H1 (cell line): ENCODE measurements at regions not wholly inside any gene's neighbourhood (a gene's known extent, or its start where the extent isn't known, plus 50 kb on each side); places are given as distances from the start of the nearest gene placed in this dataset.

ENCODE experiments used
- CTCF ChIA-PET: fragments of 300-600 bp; sonication (Branson Sonifier 250); formaldehyde crosslinking; loops from one replicate; lab custom pipeline; 2021; ENCODE audit not compliant: partially characterized antibody; lab: Charles Lee
- POLR2A ChIA-PET: fragments of 300-600 bp; sonication (Branson Sonifier 250); formaldehyde crosslinking; loops from one replicate; lab custom pipeline; 2021; ENCODE audit warnings: inconsistent platforms; ENCODE audit not compliant: partially characterized antibody; lab: Charles Lee
- DNase-seq, 2 experiments: peaks; one replicate each; pipeline versions ENCODE4 v3.0.0 to v3.0.0-alpha.2; 2010 to 2022; ENCODE audit warnings: low spot score in 2 of 2, low read depth in 1 of 2, mixed read lengths in 1 of 2
- FAIRE-seq: peaks from 2 replicates; lab custom pipeline; 2011; peaks lifted over from hg19 to GRCh38; lab: Jason Lieb, UNC
- H2AFZ ChIP-seq: 2 replicates; pipeline ENCODE4 v1.8.1; 2012; ENCODE audit warnings: low read length, inconsistent platforms
- H2AK5ac ChIP-seq: 2 replicates; pipeline ENCODE4 v1.6.1; 2013; ENCODE audit warnings: low read depth, low read length
- H2BK120ac ChIP-seq: replicated peaks from 2 replicates; pipeline ENCODE3; 2013; ENCODE audit warnings: low read depth, low read length, inconsistent platforms
- H2BK12ac ChIP-seq: 2 replicates; pipeline ENCODE4 v1.6.1; 2013; ENCODE audit warnings: low read depth, low read length
- H2BK15ac ChIP-seq: 2 replicates; pipeline ENCODE4 v1.6.1; 2013; ENCODE audit warnings: low read length
- H2BK20ac ChIP-seq: 2 replicates; pipeline ENCODE4 v1.6.1; 2013; ENCODE audit warnings: low read length
- H2BK5ac ChIP-seq: 2 replicates; pipeline ENCODE4 v1.6.1; 2013; ENCODE audit warnings: low read depth, low read length
- H3K14ac ChIP-seq: 2 replicates; pipeline ENCODE4 v1.6.1; 2013; ENCODE audit warnings: inconsistent platforms; ENCODE audit not compliant: insufficient read length
- H3K18ac ChIP-seq: 2 replicates; pipeline ENCODE4 v1.6.1; 2013; ENCODE audit warnings: low read length; ENCODE audit errors: extremely low read depth
- H3K23ac ChIP-seq: 2 replicates; pipeline ENCODE4 v1.6.1; 2013; ENCODE audit warnings: inconsistent platforms; ENCODE audit not compliant: insufficient read length
- H3K23me2 ChIP-seq: 2 replicates; pipeline ENCODE4 v1.6.1; 2013; ENCODE audit warnings: low read depth, low read length
- H3K27ac ChIP-seq: 2 replicates; pipeline ENCODE4 v1.6.1; 2011; ENCODE audit warnings: low read depth, low read length, inconsistent platforms
- H3K27me3 ChIP-seq, 4 experiments: replicated peaks in 1 of 4; 1 replicate in 1 of 4; 2 replicates in 3 of 4; pipeline versions ENCODE4 v1.6.1 to v1.8.1; 2011 to 2013; ENCODE audit warnings: low read length in 3 of 4, mild to moderate bottlenecking in 3 of 4, inconsistent platforms in 2 of 4, mixed read lengths in 2 of 4, moderate library complexity in 1 of 4; ENCODE audit not compliant: control insufficient read depth in 3 of 4, insufficient read depth in 3 of 4; ENCODE audit errors: extremely low read depth in 1 of 4
- H3K36me3 ChIP-seq, 4 experiments: 2 replicates each; pipeline versions ENCODE4 v1.6.1 to v1.8.1; 2011 to 2013; ENCODE audit warnings: mild to moderate bottlenecking in 4 of 4, low read length in 3 of 4, moderate library complexity in 2 of 4, control low read depth in 1 of 4, inconsistent platforms in 1 of 4; ENCODE audit not compliant: insufficient read depth in 4 of 4, control insufficient read depth in 2 of 4
- H3K4ac ChIP-seq: replicated peaks from 2 replicates; pipeline ENCODE3; 2013; ENCODE audit warnings: low read length, low read depth, mixed read lengths, inconsistent platforms; ENCODE audit not compliant: insufficient read length
- H3K4me1 ChIP-seq, 4 experiments: replicated peaks in 1 of 4; 1 replicate in 1 of 4; 2 replicates in 3 of 4; pipeline versions ENCODE4 v1.6.1 to v1.8.1; 2011 to 2013; ENCODE audit warnings: low read length in 3 of 4, inconsistent platforms in 2 of 4, mixed read lengths in 1 of 4; ENCODE audit not compliant: insufficient read depth in 4 of 4, control insufficient read depth in 3 of 4
- H3K4me2 ChIP-seq, 2 experiments: 2 replicates each; pipeline versions ENCODE4 v1.6.1 to v1.8.1; 2011 to 2013; ENCODE audit warnings: low read depth in 2 of 2, low read length in 2 of 2, control low read depth in 1 of 2, inconsistent platforms in 1 of 2, mild to moderate bottlenecking in 1 of 2; ENCODE audit not compliant: insufficient read depth in 1 of 2
- H3K4me3 ChIP-seq, 4 experiments: fragments of 200-600, 300-600 bp in 1 of 4; sonication (generic), shearing (Covaris generic), sonication (Bioruptor Twin) in 1 of 4; 2 replicates each; pipeline versions ENCODE4 v1.5.1 to v1.8.1; 2011 to 2016; ENCODE audit warnings: low read length in 4 of 4, low read depth in 3 of 4, control low read depth in 2 of 4, inconsistent platforms in 2 of 4, mild to moderate bottlenecking in 2 of 4, mixed read lengths in 1 of 4, moderate library complexity in 1 of 4; ENCODE audit not compliant: insufficient read depth in 2 of 4; ENCODE audit errors: extremely low read depth in 1 of 4
- H3K56ac ChIP-seq: replicated peaks from 2 replicates; pipeline ENCODE3; 2013; ENCODE audit warnings: low read depth, mild to moderate bottlenecking, mixed read lengths, low read length, inconsistent platforms; ENCODE audit not compliant: insufficient read length
- H3K79me1 ChIP-seq: 2 replicates; pipeline ENCODE4 v1.6.1; 2013; ENCODE audit warnings: low read depth, low read length, control low read depth
- H3K79me2 ChIP-seq, 2 experiments: 2 replicates each; pipeline versions ENCODE4 v1.6.1 to v1.8.1; 2012 to 2013; ENCODE audit warnings: low read length in 2 of 2, mild to moderate bottlenecking in 2 of 2, inconsistent platforms in 1 of 2; ENCODE audit not compliant: insufficient read depth in 2 of 2, control insufficient read depth in 1 of 2
- H3K9ac ChIP-seq, 4 experiments: replicated peaks in 1 of 4; 1 replicate in 1 of 4; 2 replicates in 3 of 4; pipeline versions ENCODE4 v1.6.1 to v1.8.1; 2011 to 2013; ENCODE audit warnings: low read depth in 3 of 4, low read length in 3 of 4, control low read depth in 2 of 4, mild to moderate bottlenecking in 2 of 4, moderate library complexity in 2 of 4, inconsistent platforms in 1 of 4; ENCODE audit errors: extremely low read depth in 1 of 4
- H3K9me3 ChIP-seq, 2 experiments: 2 replicates each; pipeline versions ENCODE4 v1.6.1 to v1.8.1; 2012 to 2013; ENCODE audit warnings: mild to moderate bottlenecking in 2 of 2, moderate library complexity in 2 of 2, control low read depth in 1 of 2, inconsistent platforms in 1 of 2, low read depth in 1 of 2, low read length in 1 of 2, mixed read lengths in 1 of 2; ENCODE audit not compliant: insufficient read depth in 2 of 2
- H4K20me1 ChIP-seq, 2 experiments: replicated peaks in 1 of 2; 2 replicates each; pipeline versions ENCODE3 to v1.8.1; 2011 to 2013; ENCODE audit warnings: inconsistent platforms in 2 of 2, low read length in 2 of 2, mild to moderate bottlenecking in 1 of 2; ENCODE audit not compliant: insufficient read depth in 2 of 2, control insufficient read depth in 1 of 2
- H4K5ac ChIP-seq: 2 replicates; pipeline ENCODE4 v1.6.1; 2013; ENCODE audit warnings: low read length, low read depth, mixed read lengths, inconsistent platforms; ENCODE audit not compliant: insufficient read length
- H4K8ac ChIP-seq: 2 replicates; pipeline ENCODE4 v1.8.0; 2013; ENCODE audit warnings: mild to moderate bottlenecking, moderate library complexity, low read length, inconsistent platforms; ENCODE audit not compliant: insufficient read depth; ENCODE audit errors: extremely low read depth
- H4K91ac ChIP-seq: replicated peaks from 2 replicates; pipeline ENCODE3; 2013; ENCODE audit warnings: low read length, mixed read lengths, inconsistent platforms; ENCODE audit not compliant: insufficient read length
- BCL11A ChIP-seq, 2 experiments: IDR thresholded peaks; one replicate each; pipeline ENCODE4 v1.6.1; 2011; ENCODE audit warnings: low read depth in 2 of 2, low read length in 2 of 2, mild to moderate bottlenecking in 2 of 2
- CBX5 ChIP-seq: fragments of 300-800, 300-1000 bp; sonication (generic); IDR thresholded peaks from 2 replicates; pipeline ENCODE4 v1.7.1; 2016; ENCODE audit warnings: antibody characterized with exemption, low read length, low read depth
- CHD1 ChIP-seq: IDR thresholded peaks from 2 replicates; pipeline ENCODE4 v1.6.1; 2012; ENCODE audit warnings: low read depth, low read length, improper control_type of control experiment
- E2F6 ChIP-seq: IDR thresholded peaks from 2 replicates; pipeline ENCODE4 v1.6.1; 2012; ENCODE audit warnings: inconsistent platforms
- HDAC2 ChIP-seq, 2 experiments: fragments of 300-600 bp in 1 of 2; sonication (generic) in 1 of 2; IDR thresholded peaks; 2 replicates each; pipeline ENCODE4 v1.6.1; 2011 to 2012; ENCODE audit warnings: low read depth in 2 of 2, low read length in 2 of 2, mild to moderate bottlenecking in 2 of 2, moderate library complexity in 2 of 2, borderline replicate concordance in 1 of 2, inconsistent platforms in 1 of 2
- KDM1A ChIP-seq: fragments of 200-600, 300-600 bp; sonication (generic); IDR thresholded peaks from 2 replicates; pipeline ENCODE4 v1.7.1; 2016; ENCODE audit warnings: mild to moderate bottlenecking, low read length, borderline replicate concordance
- MAFK ChIP-seq: IDR thresholded peaks from 2 replicates; pipeline ENCODE4 v1.6.1; 2012; ENCODE audit warnings: low read depth, mild to moderate bottlenecking, improper control_type of control experiment, low read length
- POLR2AphosphoS5 ChIP-seq: IDR thresholded peaks from 2 replicates; pipeline ENCODE4 v1.6.1; 2011; ENCODE audit warnings: low read depth, low read length
- RBBP5 ChIP-seq: IDR thresholded peaks from 2 replicates; pipeline ENCODE4 v1.7.1; 2012; ENCODE audit warnings: low read depth, mild to moderate bottlenecking, inconsistent platforms, low read length, moderate library complexity, borderline replicate concordance
- SIN3A ChIP-seq, 2 experiments: IDR thresholded peaks in 1 of 2; conservative IDR thresholded peaks in 1 of 2; 2 replicates each; pipeline ENCODE4 v1.6.1; 2011 to 2012; ENCODE audit warnings: low read length in 2 of 2, improper control_type of control experiment in 1 of 2, low read depth in 1 of 2, mild to moderate bottlenecking in 1 of 2
- SP4 ChIP-seq: IDR thresholded peaks from 2 replicates; pipeline ENCODE4 v1.6.1; 2012; ENCODE audit warnings: low read length, inconsistent platforms
- TAF7 ChIP-seq: optimal IDR thresholded peaks from 2 replicates; pipeline ENCODE3; 2011; ENCODE audit warnings: low read depth, mild to moderate bottlenecking, inconsistent platforms, low read length, moderate library complexity, borderline replicate concordance
- TEAD4 ChIP-seq: IDR thresholded peaks from 2 replicates; pipeline ENCODE4 v1.6.1; 2012; ENCODE audit warnings: low read depth, low read length, inconsistent platforms, mixed read lengths
- ZNF274 ChIP-seq: IDR thresholded peaks from 2 replicates; pipeline ENCODE4 v1.7.0; 2012; ENCODE audit warnings: low read length, borderline replicate concordance; ENCODE audit errors: extremely low read depth
- WGBS, 2 experiments: shearing (Covaris generic) in 1 of 2; methylation state at CpG; one replicate each; pipeline versions ENCODE4 v1.1.6 to v1.1.7; 2013 to 2015; ENCODE audit warnings: low lambda C conversion rate in 2 of 2, mixed read lengths in 2 of 2, inconsistent platforms in 1 of 2, low coverage in 1 of 2, missing lambda C conversion rate in 1 of 2; ENCODE audit not compliant: insufficient replicate concordance in 2 of 2, insufficient coverage in 1 of 2, insufficient read length in 1 of 2; ENCODE audit errors: extremely low coverage in 1 of 2, missing lambda C conversion rate in 1 of 2; 5-methylcytosine and 5-hydroxymethylcytosine counted together

GRCh38 chr3:144593881-144594280, 622.3 kb downstream of the DIPK2A start:
- no peak overlapping the region for H4K8ac ChIP-seq
- no peak overlapping the region for H3K4ac ChIP-seq
- H3K9ac ChIP-seq, result no peak overlapping the region
- no peak overlapping the region for H2BK15ac ChIP-seq
- FAIRE-seq, result no peak
- H3K4me1 ChIP-seq, result peaks cover 0 to 13% (median 2%) of the 10 kb centered on the region in 4 experiments; a peak in 2 of 7 replicates
- H3K27ac ChIP-seq, result no peak overlapping the region
- no peak overlapping the region for H2BK120ac ChIP-seq
- CTCF ChIA-PET, result no interaction called here
- H2BK12ac ChIP-seq, result 0 out of 2 replicates have a peak overlapping the region, but pooled peaks have one; percentile 11
- H3K23me2 ChIP-seq, result no peaks in the 10 kb centered on the region
- no peak overlapping the region for H2AK5ac ChIP-seq
- H3K27me3 ChIP-seq, result no peaks in the 10 kb centered on the region
- H3K18ac ChIP-seq, result no peak overlapping the region
- no peak overlapping the region for H2BK20ac ChIP-seq
- no peak overlapping the region for H3K14ac ChIP-seq
- no peak for DNase-seq
- H3K79me1 ChIP-seq, result no peaks in the 10 kb centered on the region
- WGBS, 2 experiments, result 82% methylated on average over 4 of the region's 4 CpGs; no CpG with 5 or more reads in 1 of the 2 experiments
- H3K23ac ChIP-seq, result no peak overlapping the region
- no peak overlapping the region for H3K56ac ChIP-seq
- no peaks in the 10 kb centered on the region for H3K79me2 ChIP-seq
- no peaks in the 10 kb centered on the region for H4K20me1 ChIP-seq
- peaks cover 9 to 15% of the 10 kb centered on the region in 2 experiments; a peak in 3 of 4 replicates for H3K9me3 ChIP-seq
- no peaks in the 10 kb centered on the region for H3K36me3 ChIP-seq
- no peak overlapping the region for H4K5ac ChIP-seq
- no peak overlapping the region for H4K91ac ChIP-seq
- no peak overlapping the region for H3K4me2 ChIP-seq
- H3K4me3 ChIP-seq, result no peak overlapping the region
- H2BK5ac ChIP-seq, result no peak overlapping the region
- peak overlapping the region; percentile 91 for H2AFZ ChIP-seq
- TF ChIP-seq BCL11A (IDR thresholded peaks at IDR 0.05; ENCODE audit: low read depth in 2 of 2, low read length in 2 of 2) (no peak), CHD1 (no peak), MAFK (no peak), CBX5 (no peak), ZNF274 (no peak), POLR2AphosphoS5 (no peak), TAF7 (no peak), E2F6 (no peak), SIN3A (conservative IDR thresholded peaks at IDR 0.05 in 1 of 2, IDR thresholded peaks at IDR 0.05 in 1 of 2; ENCODE audit: low read depth in 1 of 2, low read length in 2 of 2) (no peak), KDM1A (no peak), RBBP5 (no peak), TEAD4 (no peak), HDAC2 (IDR thresholded peaks at IDR 0.05; ENCODE audit: borderline replicate concordance in 1 of 2, low read depth in 2 of 2, low read length in 2 of 2) (no peak), SP4 (no peak)
- POLR2A ChIA-PET, result no interaction called here
